Neural cell (in vitro differentiated cells): ENCODE measurements at regions not wholly inside any gene's neighbourhood (a gene's known extent, or its start where the extent isn't known, plus 50 kb on each side); places are given as distances from the start of the nearest gene placed in this dataset.

ENCODE experiments used
- POLR2AphosphoS5 ChIP-seq: IDR thresholded peaks from 2 replicates; pipeline ENCODE4 v1.6.1; 2012
- RAD21 ChIP-seq: fragments of 450-650 bp; conservative IDR thresholded peaks from 2 replicates; pipeline ENCODE4 v1.6.1; 2014; ENCODE audit warnings: antibody characterized with exemption, mild to moderate bottlenecking, moderate library complexity
- TF ChIP-seq, protein P1 (sequence below): IDR thresholded peaks from 2 replicates; pipeline ENCODE4 v1.6.1; 2012; ENCODE audit warnings: borderline replicate concordance

GRCh38 chrX:138986235-138986634 is 274.7 kb upstream of the FGF13 start:
- TF ChIP-seq POLR2AphosphoS5 (no peak), RAD21 (no peak)
- TF ChIP-seq, protein P1, sequence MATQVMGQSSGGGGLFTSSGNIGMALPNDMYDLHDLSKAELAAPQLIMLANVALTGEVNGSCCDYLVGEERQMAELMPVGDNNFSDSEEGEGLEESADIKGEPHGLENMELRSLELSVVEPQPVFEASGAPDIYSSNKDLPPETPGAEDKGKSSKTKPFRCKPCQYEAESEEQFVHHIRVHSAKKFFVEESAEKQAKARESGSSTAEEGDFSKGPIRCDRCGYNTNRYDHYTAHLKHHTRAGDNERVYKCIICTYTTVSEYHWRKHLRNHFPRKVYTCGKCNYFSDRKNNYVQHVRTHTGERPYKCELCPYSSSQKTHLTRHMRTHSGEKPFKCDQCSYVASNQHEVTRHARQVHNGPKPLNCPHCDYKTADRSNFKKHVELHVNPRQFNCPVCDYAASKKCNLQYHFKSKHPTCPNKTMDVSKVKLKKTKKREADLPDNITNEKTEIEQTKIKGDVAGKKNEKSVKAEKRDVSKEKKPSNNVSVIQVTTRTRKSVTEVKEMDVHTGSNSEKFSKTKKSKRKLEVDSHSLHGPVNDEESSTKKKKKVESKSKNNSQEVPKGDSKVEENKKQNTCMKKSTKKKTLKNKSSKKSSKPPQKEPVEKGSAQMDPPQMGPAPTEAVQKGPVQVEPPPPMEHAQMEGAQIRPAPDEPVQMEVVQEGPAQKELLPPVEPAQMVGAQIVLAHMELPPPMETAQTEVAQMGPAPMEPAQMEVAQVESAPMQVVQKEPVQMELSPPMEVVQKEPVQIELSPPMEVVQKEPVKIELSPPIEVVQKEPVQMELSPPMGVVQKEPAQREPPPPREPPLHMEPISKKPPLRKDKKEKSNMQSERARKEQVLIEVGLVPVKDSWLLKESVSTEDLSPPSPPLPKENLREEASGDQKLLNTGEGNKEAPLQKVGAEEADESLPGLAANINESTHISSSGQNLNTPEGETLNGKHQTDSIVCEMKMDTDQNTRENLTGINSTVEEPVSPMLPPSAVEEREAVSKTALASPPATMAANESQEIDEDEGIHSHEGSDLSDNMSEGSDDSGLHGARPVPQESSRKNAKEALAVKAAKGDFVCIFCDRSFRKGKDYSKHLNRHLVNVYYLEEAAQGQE = no peak
